Muscle of leg (tissue), 3 donors: ENCODE measurements at regions not wholly inside any gene's neighbourhood (a gene's known extent, or its start where the extent isn't known, plus 50 kb on each side); places are given as distances from the start of the nearest gene placed in this dataset.

ENCODE experiments used
- DNase-seq: peaks from one replicate; pipeline ENCODE4 v3.0.0; 2013
- H3K27ac ChIP-seq: one replicate; pipeline ENCODE4 v1.5.1; 2013; ENCODE audit warnings: mild to moderate bottlenecking, low read length, control low read depth
- H3K27me3 ChIP-seq: one replicate; pipeline ENCODE4 v1.6.1; 2013; ENCODE audit warnings: low read length; ENCODE audit not compliant: control insufficient read depth, insufficient read depth
- H3K36me3 ChIP-seq: one replicate; pipeline ENCODE4 v1.6.1; 2013; ENCODE audit warnings: low read length; ENCODE audit not compliant: control insufficient read depth, insufficient read depth
- H3K4me1 ChIP-seq: one replicate; pipeline ENCODE4 v1.6.1; 2013; ENCODE audit warnings: low read length; ENCODE audit not compliant: control insufficient read depth, insufficient read depth
- H3K4me3 ChIP-seq: one replicate; pipeline ENCODE4 v1.5.1; 2013; ENCODE audit warnings: low read length, control low read depth
- H3K9me3 ChIP-seq: replicated peaks from 2 replicates; pipeline ENCODE4 v1.6.1; 2013; ENCODE audit warnings: low read depth, low read length; ENCODE audit not compliant: control insufficient read depth
- WGBS: methylation state at CpG from one replicate; pipeline ENCODE4 v1.1.5; 2013; ENCODE audit warnings: missing lambda C conversion rate; ENCODE audit not compliant: insufficient coverage; 5-methylcytosine and 5-hydroxymethylcytosine counted together

GRCh38 chr4:35993606-35994005, 250.7 kb downstream of the ARAP2 start:
- DNase-seq: no peak
- Histone ChIP-seq H3K36me3 (no peaks in the 10 kb centered on the region), H3K27ac (no peak overlapping the region), H3K4me1 (no peaks in the 10 kb centered on the region), H3K9me3 (no peaks in the 10 kb centered on the region), H3K27me3 (no peaks in the 10 kb centered on the region), H3K4me3 (no peak overlapping the region)
- WGBS: no CpG with 5 or more reads among the region's 2 CpGs

GRCh38 chr4:36000941-36001557, 243.3 kb downstream of the ARAP2 start:
- H3K4me3 ChIP-seq: no peak overlapping the region
- DNase-seq: no peak

GRCh38 chr4:36003051-36003450, 241.3 kb downstream of the ARAP2 start:
- Histone ChIP-seq H3K4me3 (no peak overlapping the region), H3K27me3 (no peaks in the 10 kb centered on the region), H3K9me3 (no peaks in the 10 kb centered on the region), H3K27ac (no peak overlapping the region), H3K4me1 (no peaks in the 10 kb centered on the region), H3K36me3 (no peaks in the 10 kb centered on the region)
- WGBS: 93% methylated on average over 2 of the region's 12 CpGs
- no peak for DNase-seq

More at GRCh38 chr4:36000941-36001557, 243.3 kb downstream of the ARAP2 start:
- no peaks in the 10 kb centered on the region for H3K27me3 ChIP-seq
- WGBS: 72% methylated on average over 3 of the region's 3 CpGs
- H3K36me3 ChIP-seq: no peaks in the 10 kb centered on the region
- H3K9me3 ChIP-seq: no peaks in the 10 kb centered on the region
- no peak overlapping the region for H3K27ac ChIP-seq
- no peaks in the 10 kb centered on the region for H3K4me1 ChIP-seq

GRCh38 chr4:36004204-36004851, 240.0 kb downstream of the ARAP2 start:
- no peak for DNase-seq
- no peaks in the 10 kb centered on the region for H3K9me3 ChIP-seq
- no peaks in the 10 kb centered on the region for H3K4me1 ChIP-seq
- no peak overlapping the region for H3K27ac ChIP-seq
- H3K36me3 ChIP-seq: no peaks in the 10 kb centered on the region
- no peak overlapping the region for H3K4me3 ChIP-seq
- no CpG with 5 or more reads among the region's 2 CpGs for WGBS
- H3K27me3 ChIP-seq: no peaks in the 10 kb centered on the region

- Histone ChIP-seq H3K27ac (no peak overlapping the region), H3K27me3 (no peaks in the 10 kb centered on the region), H3K4me1 (no peaks in the 10 kb centered on the region), H3K36me3 (no peaks in the 10 kb centered on the region), H3K4me3 (no peak overlapping the region), H3K9me3 (no peaks in the 10 kb centered on the region)
- DNase-seq: no peak
- 90% methylated on average over 2 of the region's 5 CpGs for WGBS
Measured at GRCh38 chr4:36006226-36006625, 238.1 kb downstream of the ARAP2 start.

GRCh38 chr4:36010397-36010929, 233.9 kb downstream of the ARAP2 start:
- Histone ChIP-seq H3K27ac (no peak overlapping the region), H3K36me3 (no peaks in the 10 kb centered on the region), H3K4me1 (no peaks in the 10 kb centered on the region), H3K9me3 (no peaks in the 10 kb centered on the region), H3K4me3 (no peak overlapping the region), H3K27me3 (no peaks in the 10 kb centered on the region)
- WGBS: no CpG with 5 or more reads among the region's 4 CpGs
- no peak for DNase-seq

- no peaks in the 10 kb centered on the region for H3K36me3 ChIP-seq
- H3K4me1 ChIP-seq: no peaks in the 10 kb centered on the region
- H3K27ac ChIP-seq: no peak overlapping the region
- H3K27me3 ChIP-seq: no peaks in the 10 kb centered on the region
- no peak overlapping the region for H3K4me3 ChIP-seq
- DNase-seq: no peak
- no peaks in the 10 kb centered on the region for H3K9me3 ChIP-seq
Measured at GRCh38 chr4:36011381-36011780, 232.9 kb downstream of the ARAP2 start.

GRCh38 chr4:36012503-36012902, 231.8 kb downstream of the ARAP2 start:
- H3K27ac ChIP-seq: no peak overlapping the region
- no peaks in the 10 kb centered on the region for H3K4me1 ChIP-seq
- WGBS: no CpG with 5 or more reads among the region's 3 CpGs
- H3K9me3 ChIP-seq: no peaks in the 10 kb centered on the region
- no peaks in the 10 kb centered on the region for H3K27me3 ChIP-seq
- no peaks in the 10 kb centered on the region for H3K36me3 ChIP-seq
- H3K4me3 ChIP-seq: no peak overlapping the region
- DNase-seq: no peak

- no peak overlapping the region for H3K27ac ChIP-seq
- no peaks in the 10 kb centered on the region for H3K4me1 ChIP-seq
- 80% methylated on average over 1 of the region's 5 CpGs for WGBS
- no peak overlapping the region for H3K4me3 ChIP-seq
- no peaks in the 10 kb centered on the region for H3K36me3 ChIP-seq
- no peaks in the 10 kb centered on the region for H3K27me3 ChIP-seq
- no peaks in the 10 kb centered on the region for H3K9me3 ChIP-seq
- DNase-seq: no peak
Measured at GRCh38 chr4:36013206-36013605, 231.1 kb downstream of the ARAP2 start.
